Right forelimb (tissue), 1 donor: ENCODE measurements at regions not wholly inside any gene's neighbourhood (a gene's known extent, or its start where the extent isn't known, plus 50 kb on each side); places are given as distances from the start of the nearest gene placed in this dataset.
"Not testable (repeated sequence)": the region's sequence is repeated elsewhere in the genome, so short reads cannot be mapped to it uniquely, and the experiment has no call there.

Source experiments
- DNase-seq: peaks from one replicate; pipeline ENCODE4 v3.0.0-alpha.2; 2018

- DNase-seq: no peak
Measured at GRCh38 chr11:69869311-69869939, 50.2 kb upstream of the FGF3 start.

DNA sequence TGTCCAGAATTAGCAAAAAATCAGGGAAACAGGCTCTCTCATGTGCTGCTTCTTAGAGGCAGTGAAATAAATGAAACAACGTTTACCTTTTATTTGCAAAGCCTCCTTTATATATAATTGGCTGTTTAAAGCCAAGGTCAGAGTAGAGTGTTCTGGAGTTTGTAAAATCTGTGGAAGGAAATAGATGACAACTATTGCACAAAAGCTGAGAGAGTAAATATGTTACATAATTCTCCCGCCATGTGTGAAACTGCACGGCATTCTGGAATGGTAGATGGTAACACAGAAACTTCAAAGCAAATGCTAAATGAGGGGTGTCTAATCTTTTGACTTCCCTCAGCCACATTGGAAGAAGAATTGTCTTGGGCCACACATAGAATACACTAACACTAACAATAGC, 51.5 kb upstream of the FGF3 start:
- no peak for DNase-seq

DNA sequence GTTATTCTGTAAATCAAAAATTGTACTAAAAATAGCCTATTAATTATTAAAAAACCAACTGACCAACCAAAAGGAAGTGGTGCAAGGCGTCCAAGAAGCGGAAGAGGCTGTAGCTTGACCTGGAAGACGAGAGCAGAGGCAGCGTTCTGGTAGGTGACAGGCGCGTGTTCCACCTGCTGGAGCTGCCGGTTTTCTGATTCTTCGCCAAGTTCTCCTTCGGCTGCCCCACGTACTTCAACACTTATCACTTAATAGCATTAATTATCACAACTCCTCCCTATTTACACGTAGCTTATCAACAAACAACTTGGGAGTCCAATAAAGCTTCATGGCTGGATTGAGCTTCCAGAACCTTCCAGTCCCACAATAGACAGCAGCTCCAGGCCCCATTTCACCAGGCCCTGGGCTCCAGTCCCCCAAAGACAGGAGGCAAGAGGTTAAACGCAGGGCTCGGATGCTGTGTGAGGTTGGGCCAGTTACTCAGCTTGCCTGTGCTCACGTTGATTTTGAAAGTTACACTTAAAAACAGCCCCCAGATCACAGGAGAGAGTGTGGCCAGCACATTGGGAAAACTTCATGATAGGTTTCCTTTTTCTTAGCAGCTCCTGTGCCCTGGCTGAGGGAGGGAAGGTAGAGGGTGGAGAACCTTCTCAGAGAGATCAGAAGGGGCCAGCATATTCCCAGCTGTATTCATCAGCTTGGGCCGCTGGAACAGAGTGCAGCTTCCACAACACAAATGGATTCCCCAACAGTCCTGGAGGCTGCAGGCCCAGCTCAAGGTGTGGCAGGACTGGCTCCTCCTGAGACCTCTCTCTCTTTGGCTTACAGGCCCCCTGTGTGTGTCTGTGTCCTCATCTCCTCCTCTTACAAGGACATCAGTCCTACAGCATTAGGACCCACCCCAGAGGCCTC, 54.2 kb upstream of the FGF3 start:
- no peak for DNase-seq

GRCh38 chr11:69874178-69874983, 55.2 kb upstream of the FGF3 start:
- no peak for DNase-seq

DNA sequence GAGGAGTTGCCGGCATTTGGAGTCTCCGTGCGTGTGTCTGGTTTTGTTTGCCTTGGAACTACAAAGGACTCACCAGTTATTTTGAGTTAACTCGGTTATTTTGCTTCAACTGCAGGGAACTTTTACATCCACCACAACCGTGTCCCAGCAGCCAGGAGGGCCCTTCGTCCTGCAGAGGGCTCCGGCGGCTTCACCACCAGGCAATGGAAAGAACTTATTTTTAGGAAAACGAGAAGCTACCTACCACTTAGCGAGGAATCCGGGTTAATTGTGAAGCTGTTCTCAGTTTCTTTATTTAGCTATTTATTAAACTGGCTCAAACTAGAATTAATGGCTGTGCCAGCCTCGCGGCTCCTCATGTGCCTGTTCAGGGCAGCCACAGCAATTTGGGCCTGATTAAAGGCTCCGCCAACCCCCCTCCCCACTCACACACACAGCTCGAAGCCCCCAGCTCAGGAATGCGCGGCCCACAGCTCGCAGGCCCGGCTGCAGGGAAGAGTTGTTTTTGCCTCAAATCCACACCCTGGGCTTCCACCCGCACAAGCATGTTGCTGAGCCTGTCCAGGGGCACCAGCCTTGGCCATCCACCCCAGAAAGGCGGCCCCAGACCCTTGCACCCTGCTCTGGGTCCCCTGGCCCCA, 55.9 kb upstream of the FGF3 start:
- DNase-seq: no peak

DNA sequence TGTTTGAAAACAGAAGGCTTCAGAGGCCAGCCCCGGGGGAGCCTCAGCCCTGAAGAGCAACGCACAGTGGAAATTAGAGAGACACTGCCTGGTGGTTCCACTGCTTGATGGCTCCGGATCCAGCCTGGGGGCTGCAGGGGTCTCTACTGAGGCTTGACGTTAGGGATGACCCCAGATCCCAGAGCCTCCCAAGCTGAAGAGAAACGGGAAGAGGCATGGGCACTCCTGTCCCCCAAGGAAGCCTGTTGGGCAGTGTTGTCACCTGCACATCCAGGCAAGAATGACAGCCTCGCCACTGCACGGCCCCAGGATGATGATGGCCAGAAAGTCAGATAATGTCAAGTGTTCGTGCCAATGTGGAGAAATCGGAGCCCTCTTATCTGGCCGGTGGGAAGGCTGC, 56.8 kb upstream of the FGF3 start:
- DNase-seq: no peak

- DNase-seq: no peak
Measured at GRCh38 chr11:69877235-69877634, 58.0 kb upstream of the FGF3 start.

DNA sequence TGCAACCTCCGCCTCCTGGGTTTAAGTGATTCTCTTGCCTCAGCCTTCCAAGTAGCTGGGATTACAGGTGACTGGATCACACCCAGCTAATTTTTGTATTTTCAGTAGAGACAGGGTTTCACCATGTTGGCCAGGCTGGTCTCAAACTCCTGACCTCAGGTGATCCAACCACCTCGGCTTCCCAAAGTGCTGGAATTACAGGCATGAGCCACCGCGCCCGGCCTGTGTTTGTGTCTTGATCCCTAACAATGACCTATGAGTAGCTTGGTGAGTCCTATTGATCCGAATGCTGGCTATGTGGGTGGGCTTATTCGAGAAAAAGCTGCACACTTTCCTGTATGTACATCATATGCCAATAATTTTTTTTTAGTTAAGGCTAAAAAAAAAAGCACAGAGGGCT, 58.5 kb upstream of the FGF3 start:
- DNase-seq: not testable (repeated sequence)

GRCh38 chr11:69878144-69878883, 59.1 kb upstream of the FGF3 start:
- peak; percentile 38 for DNase-seq

DNA sequence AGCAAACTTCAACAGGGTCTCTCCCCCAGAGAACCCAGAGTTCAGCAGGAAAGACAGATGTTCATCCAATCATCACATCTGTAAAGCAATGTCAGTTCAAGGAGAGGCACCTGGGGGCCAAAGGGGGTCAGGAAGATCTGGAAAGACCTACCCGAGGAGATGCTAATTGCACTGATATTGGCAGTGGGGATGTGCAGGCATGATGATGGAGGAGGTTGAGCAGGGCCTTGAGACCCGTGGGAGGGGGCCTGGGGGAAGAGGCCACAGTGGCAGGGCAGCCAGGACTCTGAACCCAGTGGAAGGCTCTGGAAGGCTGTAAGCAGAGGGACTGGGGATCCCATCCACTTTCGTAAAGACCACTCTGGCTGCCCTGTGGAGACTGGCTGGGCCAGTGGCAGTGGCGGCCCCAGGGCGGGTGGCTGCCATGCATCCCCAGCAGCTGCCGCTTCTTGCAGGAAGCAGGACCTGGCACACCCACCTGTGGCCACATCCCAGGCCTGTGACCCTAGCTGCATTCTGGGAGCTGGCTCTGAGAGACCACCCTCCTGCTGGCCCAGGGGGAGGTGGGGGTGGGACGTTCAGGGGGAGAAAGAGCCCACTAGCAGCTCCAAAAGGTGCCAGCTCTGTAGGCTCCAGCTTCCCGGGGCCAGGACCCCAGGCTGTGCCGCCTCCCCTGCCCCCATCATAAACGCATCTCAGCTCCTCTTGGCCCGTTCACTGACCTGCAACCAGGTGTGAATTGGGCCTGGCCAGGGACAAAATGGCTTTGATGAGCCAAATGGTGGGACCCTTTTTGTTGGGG, 59.9 kb upstream of the FGF3 start:
- DNase-seq: peak; percentile 27

GRCh38 chr11:69879729-69880005, 60.5 kb upstream of the FGF3 start:
- no peak for DNase-seq

- DNase-seq: peak; percentile 32
Measured at GRCh38 chr11:69880041-69880825, 61.0 kb upstream of the FGF3 start.

DNA sequence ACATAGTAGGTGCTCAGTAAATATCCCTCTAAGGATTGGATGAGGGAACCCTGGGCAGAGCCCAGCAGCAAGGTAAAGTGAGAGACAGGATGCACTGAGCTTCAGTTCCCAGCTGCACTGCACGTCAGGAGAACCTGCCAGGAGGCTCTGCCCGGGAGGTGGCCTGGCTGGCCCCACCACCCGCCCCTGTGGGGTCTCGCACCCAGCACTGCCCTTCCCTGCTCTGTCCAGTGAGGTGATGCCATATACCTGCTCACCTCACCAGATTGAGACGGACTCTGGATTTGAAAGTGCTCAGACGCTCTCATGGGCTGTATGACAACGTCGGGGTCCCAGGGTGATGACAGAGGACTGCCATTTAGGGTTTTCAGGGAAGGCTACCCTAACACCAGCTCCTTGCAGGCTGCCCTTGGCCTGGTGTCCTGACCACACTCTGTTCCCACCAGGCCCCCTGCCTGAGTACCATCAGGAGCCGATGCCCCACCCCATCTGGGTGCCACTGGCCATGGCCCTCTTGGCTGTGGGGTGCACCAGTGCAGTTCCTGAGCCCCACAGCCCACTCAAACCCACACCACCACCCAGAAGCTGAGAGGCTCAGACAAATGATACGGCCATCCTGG, 61.7 kb upstream of the FGF3 start:
- DNase-seq: peak; percentile 25

GRCh38 chr11:69881467-69882269, 62.5 kb upstream of the FGF3 start:
- DNase-seq: peak; percentile 35

GRCh38 chr11:69882270-69882608, 63.0 kb upstream of the FGF3 start:
- no peak for DNase-seq

DNA sequence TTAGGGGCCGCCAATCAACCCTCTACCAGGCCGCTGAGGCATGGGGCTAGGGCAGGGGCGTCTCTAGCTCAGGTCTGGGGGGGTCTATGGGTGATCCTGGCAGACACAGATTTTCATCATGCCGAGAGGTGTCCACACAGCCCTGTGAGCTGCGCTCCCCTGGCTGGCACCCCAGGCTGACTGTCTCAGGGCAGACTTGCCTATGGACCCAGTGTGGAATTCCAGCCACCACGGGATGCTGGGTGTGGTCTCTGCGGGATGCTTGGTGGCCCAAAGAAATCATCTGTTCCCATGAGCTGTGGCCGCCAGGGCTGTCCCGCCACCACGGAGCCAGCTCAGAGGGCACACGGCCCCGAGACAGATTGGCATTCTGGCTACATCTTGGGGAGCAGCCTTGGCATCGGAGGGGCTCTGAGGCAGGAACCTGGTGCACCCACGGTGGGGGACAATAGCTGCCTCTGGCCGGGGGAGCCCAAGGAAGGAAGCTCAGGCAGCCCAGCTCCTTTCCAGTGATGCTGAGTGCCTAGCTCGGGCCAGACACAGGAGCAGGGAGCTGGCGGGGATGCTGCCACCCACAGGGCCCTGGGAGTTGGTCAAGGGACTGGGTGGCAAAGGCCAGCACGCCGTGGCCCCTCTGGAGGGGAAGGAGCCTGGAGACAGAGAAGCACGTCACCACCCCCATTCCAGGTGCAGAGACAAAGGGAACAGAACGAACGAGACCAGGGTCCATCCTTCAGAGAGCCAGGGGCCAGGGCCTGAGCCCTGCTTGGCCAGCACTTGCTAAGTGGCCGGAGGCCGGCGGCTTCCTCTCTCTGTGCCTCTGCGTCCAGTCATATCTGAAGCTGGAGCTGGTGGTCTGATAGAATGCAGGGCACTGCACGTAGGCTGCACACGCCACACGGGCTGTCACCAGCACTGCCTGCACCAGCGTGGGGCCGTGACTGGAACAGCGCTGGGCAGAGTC, 64.4 kb upstream of the FGF3 start:
- DNase-seq: no peak

DNA sequence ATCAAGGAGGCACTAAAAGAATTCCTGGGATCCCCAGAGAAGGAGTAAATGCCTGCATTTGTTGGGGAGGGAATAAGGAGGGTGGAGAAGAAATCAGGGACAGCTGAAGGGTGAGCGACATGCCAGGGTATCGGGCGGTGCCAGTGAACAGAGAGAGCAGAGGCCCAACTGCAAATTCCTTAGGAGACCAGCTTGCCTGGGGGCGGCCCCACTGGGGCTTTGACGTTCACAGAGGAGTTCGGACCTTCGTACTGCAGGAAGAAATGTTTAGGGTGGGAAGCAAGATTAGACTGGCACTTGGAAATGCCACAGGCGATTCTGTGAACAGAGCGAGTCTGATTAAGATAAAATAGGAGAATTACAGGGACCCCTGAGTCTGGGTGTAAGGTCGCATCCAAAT, 65.1 kb upstream of the FGF3 start:
- no peak for DNase-seq

DNA sequence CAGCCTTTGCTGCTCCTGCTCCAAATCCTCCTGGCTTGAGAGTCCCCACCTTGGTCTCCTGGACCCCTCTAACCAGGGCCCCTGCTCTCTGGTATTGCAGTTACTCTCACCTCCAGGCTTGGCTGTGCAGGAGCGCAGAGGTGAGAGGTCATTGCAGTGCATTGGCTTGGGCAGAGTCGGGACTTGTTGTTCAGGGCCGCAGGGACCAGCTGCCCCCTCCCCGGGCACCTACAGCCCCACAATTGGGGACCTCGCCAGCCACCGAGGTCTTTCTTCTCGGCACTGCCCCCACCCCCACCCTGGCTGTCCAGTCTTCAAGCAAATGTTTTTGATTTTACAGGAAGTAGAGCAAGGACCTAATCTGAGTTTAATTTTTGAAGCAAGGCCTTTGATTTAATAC, 65.5 kb upstream of the FGF3 start:
- DNase-seq: no peak
